Posterior vena cava (tissue), 2 donors: ENCODE measurements at regions not wholly inside any gene's neighbourhood (a gene's known extent, or its start where the extent isn't known, plus 50 kb on each side); places are given as distances from the start of the nearest gene placed in this dataset.

Source experiments
- DNase-seq: peaks from one replicate; pipeline ENCODE4 v3.0.0-alpha.2; 2020; ENCODE audit warnings: low spot score
- intact Hi-C, 2 donors: fragments of 100-400 bp; cut with DNase I; formaldehyde crosslinking; loops; one replicate each; pipeline versions ENCODE4 v1.14.1 to v1.14.2; 2022 to 2023
- donor health status: DM: yes; HTN: yes; CAD: no.
- donor health status: DM: yes; HTN: yes; CAD: no.

DNA sequence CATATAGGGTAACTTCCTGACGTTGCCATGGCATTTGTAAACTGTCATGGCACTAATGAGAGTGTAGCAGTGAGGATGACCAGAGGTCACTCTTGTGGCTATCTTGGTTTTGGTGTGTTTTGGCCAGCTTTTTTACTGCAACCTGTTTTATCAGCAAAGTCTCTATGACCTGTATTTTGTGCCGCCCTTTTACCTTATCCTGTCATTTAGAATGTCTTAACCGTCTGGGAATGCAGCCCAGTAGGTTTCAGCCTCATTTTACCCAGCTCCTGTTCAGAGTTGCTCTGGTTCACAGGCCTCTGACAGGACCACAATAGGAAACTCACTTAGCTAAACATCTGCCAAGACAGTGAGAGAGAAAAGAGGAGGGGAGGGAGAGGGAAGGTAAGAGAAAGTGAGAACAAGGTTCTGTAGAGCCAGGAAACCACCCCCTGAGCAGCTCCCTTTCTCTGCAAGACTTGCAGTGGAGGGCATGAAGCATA lies 64.8 kb upstream of the PLEKHG3 start:
- no peak for DNase-seq
- intact Hi-C loops, result loop anchor here (5.0 to 10.0 kb wide), 2 partner anchors 95 to 97 kb away; partner anchors contain the start of genes HSPA2 (in 2 of the 2) and PPP1R36 (in 1 of the 2)

DNA sequence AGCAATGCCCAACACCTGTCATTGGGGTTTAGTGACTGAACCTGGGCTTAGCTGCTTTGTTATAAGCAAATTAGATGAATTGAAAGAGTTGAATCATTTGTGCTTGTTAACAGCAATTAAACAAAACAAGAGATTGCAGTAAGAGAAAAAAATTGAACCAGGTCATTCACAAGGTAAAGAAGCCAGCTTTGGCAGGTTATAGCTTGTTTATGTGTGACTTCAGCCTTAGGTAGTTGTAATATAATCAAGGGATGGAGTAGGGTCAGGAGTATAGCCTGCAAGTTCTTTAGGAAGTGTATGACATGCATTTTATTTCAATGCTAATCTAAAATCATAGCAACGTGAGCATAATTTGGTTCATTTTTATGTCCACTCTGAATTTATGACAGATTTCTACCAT lies 63.4 kb upstream of the PLEKHG3 start:
- intact Hi-C loops, result no loop called here
- DNase-seq, result no peak

DNA sequence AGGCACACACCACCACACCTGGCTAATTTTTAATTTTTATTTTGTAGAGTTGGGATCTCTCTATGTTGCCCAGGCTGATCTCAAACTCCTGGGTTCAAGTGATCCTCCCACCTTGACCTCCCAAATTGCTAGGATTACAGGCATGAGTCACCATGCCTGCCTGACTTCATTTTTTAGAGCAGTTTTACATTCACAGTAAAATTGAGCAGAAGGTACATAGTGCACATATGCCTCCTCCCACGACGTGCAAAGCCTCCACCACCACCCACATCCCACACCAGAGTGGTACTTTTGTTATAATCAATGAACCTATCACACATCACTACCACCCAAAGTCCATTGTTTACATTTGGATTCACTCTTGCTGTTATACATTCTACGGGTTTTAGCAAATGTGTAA lies 62.5 kb upstream of the PLEKHG3 start:
- intact Hi-C loops, result no loop called here
- peak; percentile 1 for DNase-seq

DNA sequence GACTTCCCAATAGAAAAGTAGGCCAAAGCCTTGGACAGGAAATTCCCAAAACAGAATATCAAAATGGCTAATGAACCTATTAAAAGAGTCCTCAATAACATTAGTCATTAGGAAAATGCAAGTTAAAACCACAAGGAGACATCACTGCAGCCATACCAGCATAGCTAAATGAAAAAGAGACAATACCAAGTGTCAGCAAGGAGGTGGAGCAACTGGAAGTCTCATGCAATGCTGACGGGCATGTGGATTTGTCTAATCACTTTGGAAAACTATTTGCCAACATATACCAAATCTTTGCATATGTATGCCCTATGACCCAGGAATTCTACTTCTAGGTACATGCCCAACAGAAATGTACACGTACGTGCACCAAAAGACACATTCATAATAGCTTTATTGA lies 60.5 kb upstream of the PLEKHG3 start:
- intact Hi-C loops, result no loop called here
- DNase-seq, result no peak

DNA sequence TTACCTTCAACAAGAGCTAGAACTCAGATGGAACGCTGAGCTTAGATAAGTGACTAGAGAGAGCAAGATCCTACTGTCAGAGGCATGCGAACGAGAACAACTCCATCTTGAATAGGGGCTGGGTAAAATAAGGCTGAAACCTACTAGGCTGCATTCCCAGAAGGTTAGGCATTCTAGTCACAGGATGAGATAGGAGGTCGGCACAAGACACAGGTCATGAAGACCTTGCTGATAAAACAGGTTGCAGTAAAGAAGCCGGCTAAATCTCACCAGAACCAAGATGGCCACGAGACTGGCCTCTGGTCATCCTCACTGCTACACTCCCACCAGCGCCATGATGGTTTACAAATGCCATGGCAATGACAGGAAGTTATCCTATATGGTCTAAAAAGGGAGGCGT lies 59.6 kb upstream of the PLEKHG3 start:
- DNase-seq, result no peak
- intact Hi-C loops, result no loop called here

DNA sequence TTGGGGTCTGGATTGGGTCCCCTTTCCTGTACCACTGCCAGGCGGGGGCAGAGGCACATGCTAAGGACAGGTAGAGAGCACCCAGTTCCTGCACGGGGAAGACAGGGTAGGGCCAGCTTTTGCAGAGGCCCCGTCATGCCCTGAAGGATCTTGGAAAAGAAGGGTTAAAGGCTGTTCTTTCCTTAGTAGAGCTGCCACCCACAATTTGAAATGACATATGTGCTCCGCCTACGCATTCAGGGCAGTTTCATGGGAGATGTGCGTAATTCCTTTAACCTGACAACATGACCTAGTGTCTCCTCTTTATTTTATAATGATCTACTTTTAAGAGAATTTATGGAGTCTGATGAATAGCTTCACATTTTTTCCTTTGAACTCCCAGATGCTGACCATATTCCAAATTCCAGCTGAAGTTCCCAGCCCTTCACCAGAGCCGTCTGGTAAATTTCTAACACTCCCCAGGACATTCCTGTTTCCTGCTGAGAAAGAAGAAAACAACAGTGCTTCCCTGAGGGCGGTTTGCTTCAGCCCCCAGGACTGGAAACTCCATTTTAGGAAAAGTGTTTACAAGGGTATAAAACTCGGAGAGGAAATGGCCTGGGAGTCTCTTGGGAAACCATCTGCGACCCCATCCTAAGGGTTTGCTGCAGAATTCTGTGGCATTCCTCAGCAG lies 58.9 kb upstream of the PLEKHG3 start:
- intact Hi-C loops, result no loop called here
- peak; percentile 75 for DNase-seq

DNA sequence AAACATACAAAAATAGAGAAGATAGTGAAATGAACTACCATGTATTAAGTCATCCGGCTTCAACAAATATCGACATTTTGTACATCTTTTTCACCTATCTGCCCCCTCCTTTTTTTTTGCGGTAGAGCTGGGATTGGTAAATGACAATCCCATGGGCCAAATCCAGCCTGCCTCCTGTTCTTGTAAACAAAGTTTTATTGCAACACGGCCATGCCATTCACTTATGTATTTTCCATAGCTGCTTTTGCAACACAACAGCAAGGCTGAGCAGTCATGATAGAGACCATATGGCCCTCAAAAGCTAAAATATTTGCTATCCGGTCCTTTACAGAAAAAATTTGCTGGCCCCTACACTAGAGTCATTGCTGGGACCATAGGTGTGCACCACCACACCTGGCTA lies 58.1 kb upstream of the PLEKHG3 start:
- peak; percentile 1 for DNase-seq
- intact Hi-C loops, result no loop called here

DNA sequence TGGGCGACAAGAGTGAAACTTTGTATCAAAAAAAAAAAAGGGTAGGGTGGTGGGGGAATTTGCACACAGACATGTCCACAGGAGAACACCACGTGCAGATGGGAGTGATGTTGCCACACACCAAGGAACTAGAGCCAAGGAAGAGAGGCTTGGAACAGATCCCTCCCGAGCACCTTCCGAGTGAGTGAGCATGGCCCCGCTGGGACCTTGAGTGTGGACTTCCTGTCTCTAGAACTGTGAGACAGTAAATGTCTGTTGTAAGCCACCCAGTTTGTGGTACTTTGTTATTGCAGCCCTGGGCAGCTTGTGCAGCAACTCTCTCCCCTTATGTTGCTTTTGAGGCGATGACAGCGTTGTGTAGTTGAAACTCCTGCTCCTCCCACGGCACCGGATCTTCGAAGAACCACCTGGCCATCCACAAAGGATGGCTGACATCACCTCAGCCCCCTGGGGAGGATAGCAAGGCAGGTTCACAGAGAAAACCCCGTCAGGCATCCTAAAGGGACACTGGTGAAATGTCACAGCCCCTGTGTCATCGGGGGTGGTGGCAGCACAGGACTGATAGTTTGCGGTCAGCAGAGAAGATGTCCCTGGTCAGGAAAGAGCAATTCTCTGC lies 54.7 kb upstream of the PLEKHG3 start:
- DNase-seq, result no peak
- intact Hi-C loops, result no loop called here

DNA sequence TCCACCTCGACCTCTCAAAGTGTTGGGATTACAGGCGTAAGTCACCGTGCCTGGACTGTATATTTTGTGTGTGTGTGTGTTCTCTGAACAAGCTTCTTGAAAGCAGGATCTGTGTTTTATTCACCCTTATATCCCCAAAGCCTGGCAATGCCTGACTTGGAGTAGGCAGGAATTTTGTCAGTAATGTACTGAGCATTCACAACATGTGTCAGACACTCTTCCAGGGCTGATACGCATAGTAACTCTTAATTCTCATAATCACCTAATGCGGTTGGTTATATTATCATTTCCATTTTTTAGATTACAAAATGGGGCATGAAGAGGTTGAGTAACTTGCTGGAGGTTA lies 50.4 kb upstream of the PLEKHG3 start:
- intact Hi-C loops, result no loop called here
- DNase-seq, result no peak

DNA sequence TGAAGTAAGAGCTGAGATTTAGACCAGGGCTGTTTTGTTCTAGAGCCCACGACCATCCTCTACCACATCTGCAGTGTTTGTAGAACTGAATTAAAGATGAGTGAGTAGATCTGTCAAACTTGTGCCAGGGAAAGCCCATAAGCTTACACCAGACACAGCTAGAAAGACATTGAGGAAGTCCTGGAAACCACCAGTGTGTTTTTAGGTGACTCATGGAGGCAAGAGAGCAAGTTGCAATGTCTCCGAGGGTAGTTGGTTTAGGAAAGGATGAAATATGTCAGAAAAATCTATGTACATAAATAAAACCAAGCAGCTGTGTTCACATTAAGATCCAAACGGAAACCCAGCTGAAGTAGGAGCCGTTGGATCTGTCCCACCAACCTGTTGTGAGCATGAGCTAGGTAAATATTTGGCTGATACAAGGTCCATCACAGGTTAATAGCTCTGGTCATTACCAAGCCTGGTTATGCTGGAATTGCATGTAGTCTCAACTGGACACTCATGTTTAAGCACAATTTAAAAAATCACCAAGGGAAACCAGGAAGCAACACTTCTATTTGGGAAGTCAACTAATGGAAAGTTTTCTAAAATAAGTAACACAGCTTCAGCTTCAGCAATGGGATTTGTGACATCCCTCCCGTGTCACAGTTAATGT lies 49.9 kb upstream of the PLEKHG3 start:
- DNase-seq, result no peak
- intact Hi-C loops, result no loop called here
